NCI-H2227 treated with DMSO at 0.1 percent for 48 hours (cell line): ENCODE measurements at regions not wholly inside any gene's neighbourhood (a gene's known extent, or its start where the extent isn't known, plus 50 kb on each side); places are given as distances from the start of the nearest gene placed in this dataset.
"Not testable (repeated sequence)": the region's sequence is repeated elsewhere in the genome, so short reads cannot be mapped to it uniquely, and the experiment has no call there.

ENCODE experiments used
- DNase-seq: peaks from one replicate; lab custom pipeline; 2025; lab: John Stamatoyannopoulos, UW

GRCh38 chrX:16067886-16068515 is 55.4 kb upstream of the GRPR start:
- no peak for DNase-seq

- no peak for DNase-seq
These were observed 59.4 kb upstream of the GRPR start for GRCh38 chrX:16063921-16064320.

GRCh38 chrX:16063141-16063540 is 60.2 kb upstream of the GRPR start:
- no peak for DNase-seq

- no peak for DNase-seq
These were observed 62.1 kb upstream of the GRPR start for GRCh38 chrX:16061296-16061695.

- peak; percentile 10 for DNase-seq
These were observed 63.1 kb upstream of the GRPR start for GRCh38 chrX:16060252-16060651.

GRCh38 chrX:16049126-16049525 is 74.2 kb upstream of the GRPR start:
- not testable (repeated sequence) for DNase-seq

- DNase-seq, result no peak
These were observed 80.4 kb upstream of the GRPR start for GRCh38 chrX:16042980-16043379.

GRCh38 chrX:16039834-16040233 is 83.5 kb upstream of the GRPR start:
- no peak for DNase-seq

- DNase-seq, result no peak
These were observed 84.0 kb upstream of the GRPR start for GRCh38 chrX:16039363-16039762.

GRCh38 chrX:16033331-16033730 is 90.0 kb upstream of the GRPR start:
- no peak for DNase-seq

GRCh38 chrX:16028576-16028975 is 94.8 kb upstream of the GRPR start:
- no peak for DNase-seq

- no peak for DNase-seq
These were observed 99.3 kb upstream of the GRPR start for GRCh38 chrX:16023790-16024734.

GRCh38 chrX:16022580-16023200 is 100.7 kb upstream of the GRPR start:
- DNase-seq, result no peak

- DNase-seq, result no peak
These were observed 105.1 kb upstream of the GRPR start for GRCh38 chrX:16018291-16018690.

- no peak for DNase-seq
These were observed 109.2 kb upstream of the GRPR start for GRCh38 chrX:16014171-16014570.

- no peak for DNase-seq
These were observed 111.1 kb upstream of the GRPR start for GRCh38 chrX:16012250-16012649.

- DNase-seq, result no peak
These were observed 117.4 kb upstream of the GRPR start for GRCh38 chrX:16005917-16006316.

GRCh38 chrX:16002185-16002584 is 121.2 kb upstream of the GRPR start:
- DNase-seq, result no peak

GRCh38 chrX:15998350-15998749 is 125.0 kb upstream of the GRPR start:
- no peak for DNase-seq

- DNase-seq, result peak; percentile 94
These were observed 133.6 kb upstream of the GRPR start for GRCh38 chrX:15989716-15990115.

GRCh38 chrX:15988661-15989603 is 134.3 kb upstream of the AP1S2 start:
- DNase-seq, result peak; percentile 87

- no peak for DNase-seq
These were observed 131.3 kb upstream of the AP1S2 start for GRCh38 chrX:15985937-15986336.
